Colonic mucosa (tissue), 4 donors: ENCODE measurements at regions not wholly inside any gene's neighbourhood (a gene's known extent, or its start where the extent isn't known, plus 50 kb on each side); places are given as distances from the start of the nearest gene placed in this dataset.

Experiments used
- DNase-seq: peaks from one replicate; pipeline ENCODE4 v3.0.0-alpha.2; 2020
- H3K27ac ChIP-seq: fragments of 200-600 bp; one replicate; pipeline ENCODE4 v1.8.0; 2021
- H3K27me3 ChIP-seq: fragments of 200-600 bp; one replicate; pipeline ENCODE4 v1.8.0; 2021
- H3K36me3 ChIP-seq: fragments of 200-600 bp; one replicate; pipeline ENCODE4 v1.8.0; 2021
- H3K4me1 ChIP-seq: fragments of 200-600 bp; one replicate; pipeline ENCODE4 v1.8.0; 2021; ENCODE audit warnings: mild to moderate bottlenecking
- H3K4me3 ChIP-seq: fragments of 200-600 bp; one replicate; pipeline ENCODE4 v1.8.0; 2021
- H3K9ac ChIP-seq, 2 donors: one replicate each; pipeline ENCODE4 v1.7.0; 2013; ENCODE audit warnings: control low read depth in 2 of 2, low read depth in 2 of 2, low read length in 2 of 2
- H3K9me3 ChIP-seq: fragments of 200-600 bp; one replicate; pipeline ENCODE4 v1.8.0; 2021
- CTCF ChIP-seq: fragments of 200-600 bp; IDR thresholded peaks from one replicate; pipeline ENCODE4 v1.8.0; 2022; ENCODE audit warnings: antibody characterized with exemption, mild to moderate bottlenecking
- intact Hi-C: fragments of 100-400 bp; cut with DNase I; formaldehyde crosslinking; loops from one replicate; pipeline ENCODE4 v1.14.1; 2022
- donor health status: healthy.
- donor health status: DM: no; HTN: no; CAD: no.
- donor health status: DM: no; HTN: no; CAD: no.

GRCh38 chr3:5479229-5479799 lies 291.8 kb downstream of the EDEM1 start:
- intact Hi-C loops = no loop called here
- no peak for TF ChIP-seq CTCF
- H3K27ac ChIP-seq = no peak overlapping the region
- no peak overlapping the region for H3K4me3 ChIP-seq
- H3K4me1 ChIP-seq = no peaks in the 10 kb centered on the region
- no peaks in the 10 kb centered on the region for H3K27me3 ChIP-seq
- DNase-seq = peak; percentile 37
- H3K9me3 ChIP-seq = no peaks in the 10 kb centered on the region
- H3K9ac ChIP-seq = no peak overlapping the region
- no peaks in the 10 kb centered on the region for H3K36me3 ChIP-seq

GRCh38 chr3:5480190-5480589 lies 292.7 kb downstream of the EDEM1 start:
- no peak overlapping the region for H3K9ac ChIP-seq
- no peak for DNase-seq
- no peak overlapping the region for H3K4me3 ChIP-seq
- intact Hi-C loops = no loop called here
- H3K27me3 ChIP-seq = no peaks in the 10 kb centered on the region
- H3K36me3 ChIP-seq = no peaks in the 10 kb centered on the region
- no peaks in the 10 kb centered on the region for H3K4me1 ChIP-seq
- H3K9me3 ChIP-seq = no peaks in the 10 kb centered on the region
- TF ChIP-seq CTCF = no peak
- H3K27ac ChIP-seq = no peak overlapping the region

- Histone ChIP-seq H3K27me3 (no peaks in the 10 kb centered on the region), H3K36me3 (no peaks in the 10 kb centered on the region), H3K9me3 (no peaks in the 10 kb centered on the region), H3K9ac (no peak overlapping the region), H3K4me3 (no peak overlapping the region), H3K27ac (no peak overlapping the region), H3K4me1 (no peaks in the 10 kb centered on the region)
- intact Hi-C loops = no loop called here
- no peak for TF ChIP-seq CTCF
- no peak for DNase-seq
These were observed 297.9 kb downstream of the EDEM1 start for GRCh38 chr3:5485427-5485826.

- intact Hi-C loops = no loop called here
- Histone ChIP-seq H3K9me3 (no peaks in the 10 kb centered on the region), H3K4me3 (no peak overlapping the region), H3K9ac (no peak overlapping the region), H3K27ac (no peak overlapping the region), H3K4me1 (no peaks in the 10 kb centered on the region), H3K36me3 (no peaks in the 10 kb centered on the region), H3K27me3 (no peaks in the 10 kb centered on the region)
- no peak for DNase-seq
- no peak for TF ChIP-seq CTCF
These were observed 301.3 kb downstream of the EDEM1 start for GRCh38 chr3:5488771-5489170.

- intact Hi-C loops = no loop called here
- Histone ChIP-seq H3K9me3 (no peaks in the 10 kb centered on the region), H3K27ac (no peak overlapping the region), H3K9ac (no peak overlapping the region), H3K27me3 (no peaks in the 10 kb centered on the region), H3K4me3 (no peak overlapping the region), H3K36me3 (no peaks in the 10 kb centered on the region), H3K4me1 (no peaks in the 10 kb centered on the region)
- DNase-seq = peak; percentile 19
- no peak for TF ChIP-seq CTCF
These were observed 302.0 kb downstream of the EDEM1 start for GRCh38 chr3:5489536-5489935.
